A673 (cell line): ENCODE measurements at regions not wholly inside any gene's neighbourhood (a gene's known extent, or its start where the extent isn't known, plus 50 kb on each side); places are given as distances from the start of the nearest gene placed in this dataset.

Experiments used
- BruUV-seq: library from RNA; stranded (reverse); fragments of 400-500 nt; replicated peaks from 2 replicates; lab custom pipeline; 2021; lab: Mats Ljungman, UMichigan
- CTCF ChIA-PET: fragments of 300-600 bp; sonication (Branson Sonifier 250); formaldehyde crosslinking; loops from one replicate; lab custom pipeline; 2022; ENCODE audit warnings: antibody characterized with exemption; lab: Charles Lee
- POLR2A ChIA-PET: fragments of 300-600 bp; sonication (Branson Sonifier 250); formaldehyde crosslinking; loops from one replicate; lab custom pipeline; 2022; ENCODE audit warnings: antibody characterized with exemption; ENCODE audit not compliant: low non-redundant PET; lab: Charles Lee
- DNase-seq: peaks from one replicate; pipeline ENCODE4 v3.0.0-alpha.2; 2015; ENCODE audit warnings: low spot score
- H3K27ac ChIP-seq: fragments of 200-600 bp; sonication (generic); 2 replicates; pipeline ENCODE4 v1.5.1; 2016; ENCODE audit warnings: mixed run types, low read depth, mild to moderate bottlenecking, mixed read lengths, antibody characterized with exemption, low read length; ENCODE audit not compliant: poor library complexity, severe bottlenecking
- H3K27me3 ChIP-seq: fragments of 200-600 bp; sonication (generic); replicated peaks from 2 replicates; pipeline ENCODE4 v1.6.1; 2017; ENCODE audit warnings: mixed run types, low read depth, mild to moderate bottlenecking, mixed read lengths, antibody characterized with exemption, low read length; ENCODE audit not compliant: insufficient read depth, poor library complexity
- H3K36me3 ChIP-seq: fragments of 200-600 bp; sonication (generic); 2 replicates; pipeline ENCODE4 v1.6.1; 2016; ENCODE audit warnings: mixed run types, mild to moderate bottlenecking, mixed read lengths, antibody characterized with exemption, low read length; ENCODE audit not compliant: insufficient read depth, poor library complexity, severe bottlenecking
- H3K4me1 ChIP-seq: fragments of 200-600 bp; sonication (generic); 2 replicates; pipeline ENCODE4 v1.6.1; 2017; ENCODE audit warnings: mixed run types, mild to moderate bottlenecking, mixed read lengths, antibody characterized with exemption, low read length; ENCODE audit not compliant: insufficient read depth, poor library complexity, severe bottlenecking
- H3K4me3 ChIP-seq: fragments of 200-600 bp; sonication (generic); 2 replicates; pipeline ENCODE4 v1.5.1; 2016; ENCODE audit warnings: low read depth, mixed run types, mild to moderate bottlenecking, mixed read lengths, low read length; ENCODE audit not compliant: poor library complexity, severe bottlenecking
- H3K9me3 ChIP-seq: fragments of 200-600 bp; sonication (generic); 2 replicates; pipeline ENCODE4 v1.6.1; 2016; ENCODE audit warnings: mixed run types, low read depth, mild to moderate bottlenecking, mixed read lengths, antibody characterized with exemption, low read length; ENCODE audit not compliant: poor library complexity, severe bottlenecking
- CTCF ChIP-seq: fragments of 300-800, 200-600 bp; sonication (generic); conservative IDR thresholded peaks from 2 replicates; pipeline ENCODE4 v1.5.1; 2017; ENCODE audit warnings: low read depth, mild to moderate bottlenecking, antibody characterized with exemption, low read length, moderate library complexity, mixed read lengths
- EZH2 ChIP-seq: fragments of 200-600 bp; sonication (generic); IDR thresholded peaks from 2 replicates; pipeline ENCODE4 v1.6.1; 2017; ENCODE audit warnings: borderline replicate concordance, low read depth, mild to moderate bottlenecking, mixed read lengths, antibody characterized with exemption, low read length; ENCODE audit not compliant: poor library complexity, severe bottlenecking
- intact Hi-C: fragments of 100-400 bp; cut with micrococcal nuclease; formaldehyde crosslinking; loops from one replicate; pipeline ENCODE4 v1.10.0; 2022; ENCODE audit not compliant: unreplicated experiment

GRCh38 chr9:81370650-81371049 lies 318.7 kb downstream of the TLE1 start:
- Histone ChIP-seq H3K27me3 (no peaks in the 10 kb centered on the region), H3K36me3 (no peaks in the 10 kb centered on the region), H3K9me3 (no peaks in the 10 kb centered on the region), H3K4me3 (no peak overlapping the region), H3K27ac (no peak overlapping the region), H3K4me1 (peaks cover 4% of the 10 kb centered on the region)
- ChIA-PET CTCF (interaction anchor here (0.5 kb wide), 1 partner anchor 313 kb away, joined by 4 read pairs; no protein-coding TSS in a partner anchor), POLR2A (no interaction called here)
- DNase-seq: peak; percentile 40
- intact Hi-C loops: no loop called here
- BruUV-seq: no TSS peak
- TF ChIP-seq CTCF: no peak
- no peak for TF ChIP-seq EZH2

- BruUV-seq: no TSS peak
- H3K4me3 ChIP-seq: no peak overlapping the region
- CTCF ChIA-PET: no interaction called here
- H3K27me3 ChIP-seq: no peaks in the 10 kb centered on the region
- H3K4me1 ChIP-seq: peaks cover 4% of the 10 kb centered on the region
- H3K27ac ChIP-seq: no peak overlapping the region
- TF ChIP-seq EZH2 (no peak), CTCF (no peak)
- DNase-seq: no peak
- H3K36me3 ChIP-seq: no peaks in the 10 kb centered on the region
- H3K9me3 ChIP-seq: peaks cover 3% of the 10 kb centered on the region
- intact Hi-C loops: no loop called here
- POLR2A ChIA-PET: no interaction called here
Observed at GRCh38 chr9:81370096-81370495, 319.3 kb downstream of the TLE1 start.

GRCh38 chr9:81369121-81369520 lies 320.2 kb downstream of the TLE1 start:
- no peaks in the 10 kb centered on the region for H3K27me3 ChIP-seq
- DNase-seq: no peak
- BruUV-seq: no TSS peak
- no peak for TF ChIP-seq EZH2
- no peak for TF ChIP-seq CTCF
- intact Hi-C loops: no loop called here
- H3K9me3 ChIP-seq: peaks cover 3% of the 10 kb centered on the region
- ChIA-PET POLR2A (no interaction called here), CTCF (no interaction called here)
- H3K27ac ChIP-seq: no peak overlapping the region
- peaks cover 4% of the 10 kb centered on the region for H3K4me1 ChIP-seq
- no peaks in the 10 kb centered on the region for H3K36me3 ChIP-seq
- no peak overlapping the region for H3K4me3 ChIP-seq
